Cardiac muscle cell (in vitro differentiated cells and primary cell): ENCODE measurements at regions not wholly inside any gene's neighbourhood (a gene's known extent, or its start where the extent isn't known, plus 50 kb on each side); places are given as distances from the start of the nearest gene placed in this dataset.
"Not testable (repeated sequence)": the region's sequence is repeated elsewhere in the genome, so short reads cannot be mapped to it uniquely, and the experiment has no call there.

Experiments
- DNase-seq, 2 donors: peaks; one replicate each; pipeline versions ENCODE4 v3.0.0 to v3.0.0-alpha.2; 2010 to 2017; ENCODE audit warnings: low read depth in 1 of 2, low spot score in 1 of 2
- H3K27ac ChIP-seq: fragments of 200-600 bp; sonication (generic); 2 replicates; pipeline ENCODE4 v1.5.1; 2016
- H3K27me3 ChIP-seq: fragments of 200-600 bp; sonication (generic); 2 replicates; pipeline ENCODE4 v1.6.0; 2016; ENCODE audit warnings: control low read depth
- H3K36me3 ChIP-seq: fragments of 200-600 bp; sonication (generic); 2 replicates; pipeline ENCODE4 v1.5.1; 2016; ENCODE audit warnings: control low read depth
- H3K4me1 ChIP-seq: fragments of 200-600 bp; sonication (generic); 2 replicates; pipeline ENCODE4 v1.8.1; 2017; ENCODE audit warnings: low read depth, mild to moderate bottlenecking, mixed run types
- H3K4me3 ChIP-seq: fragments of 200-600 bp; sonication (generic); 2 replicates; pipeline ENCODE4 v1.5.1; 2016; ENCODE audit warnings: mild to moderate bottlenecking
- H3K9me3 ChIP-seq: fragments of 200-600 bp; sonication (generic); 2 replicates; pipeline ENCODE4 v1.5.1; 2017; ENCODE audit warnings: low read depth, mild to moderate bottlenecking, control low read depth
- TF ChIP-seq, protein P1 (sequence below): IDR thresholded peaks from 2 replicates; pipeline ENCODE4 v1.5.1; 2012; ENCODE audit warnings: low read depth, mild to moderate bottlenecking, low read length

DNA sequence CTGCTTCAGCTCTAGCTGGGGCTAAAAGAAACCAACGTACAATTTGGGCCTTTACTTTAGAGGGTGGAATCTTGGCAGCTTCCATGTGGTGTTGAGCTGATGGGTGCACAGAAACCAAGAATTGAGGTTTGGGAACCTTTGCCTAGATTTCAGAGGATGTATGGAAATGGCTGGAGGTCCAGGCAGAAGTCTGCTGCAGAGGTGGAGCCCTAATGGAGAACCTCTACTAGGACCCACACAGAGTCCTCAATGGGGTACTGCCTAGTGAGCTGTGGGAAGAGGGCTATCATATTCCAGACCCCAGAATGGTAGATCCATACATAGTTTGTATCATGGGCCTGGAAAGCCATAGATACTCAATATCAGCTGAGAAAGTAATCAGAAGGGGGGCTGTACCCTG, 500.4 kb upstream of the ATP2B1 start:
- no peaks in the 10 kb centered on the region for H3K4me1 ChIP-seq
- DNase-seq, result no peak
- no peak overlapping the region for H3K27ac ChIP-seq
- no peaks in the 10 kb centered on the region for H3K9me3 ChIP-seq
- no peak overlapping the region for H3K4me3 ChIP-seq
- H3K36me3 ChIP-seq, result no peaks in the 10 kb centered on the region
- TF ChIP-seq, protein P1, sequence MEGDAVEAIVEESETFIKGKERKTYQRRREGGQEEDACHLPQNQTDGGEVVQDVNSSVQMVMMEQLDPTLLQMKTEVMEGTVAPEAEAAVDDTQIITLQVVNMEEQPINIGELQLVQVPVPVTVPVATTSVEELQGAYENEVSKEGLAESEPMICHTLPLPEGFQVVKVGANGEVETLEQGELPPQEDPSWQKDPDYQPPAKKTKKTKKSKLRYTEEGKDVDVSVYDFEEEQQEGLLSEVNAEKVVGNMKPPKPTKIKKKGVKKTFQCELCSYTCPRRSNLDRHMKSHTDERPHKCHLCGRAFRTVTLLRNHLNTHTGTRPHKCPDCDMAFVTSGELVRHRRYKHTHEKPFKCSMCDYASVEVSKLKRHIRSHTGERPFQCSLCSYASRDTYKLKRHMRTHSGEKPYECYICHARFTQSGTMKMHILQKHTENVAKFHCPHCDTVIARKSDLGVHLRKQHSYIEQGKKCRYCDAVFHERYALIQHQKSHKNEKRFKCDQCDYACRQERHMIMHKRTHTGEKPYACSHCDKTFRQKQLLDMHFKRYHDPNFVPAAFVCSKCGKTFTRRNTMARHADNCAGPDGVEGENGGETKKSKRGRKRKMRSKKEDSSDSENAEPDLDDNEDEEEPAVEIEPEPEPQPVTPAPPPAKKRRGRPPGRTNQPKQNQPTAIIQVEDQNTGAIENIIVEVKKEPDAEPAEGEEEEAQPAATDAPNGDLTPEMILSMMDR, result no peak
- no peaks in the 10 kb centered on the region for H3K27me3 ChIP-seq

DNA sequence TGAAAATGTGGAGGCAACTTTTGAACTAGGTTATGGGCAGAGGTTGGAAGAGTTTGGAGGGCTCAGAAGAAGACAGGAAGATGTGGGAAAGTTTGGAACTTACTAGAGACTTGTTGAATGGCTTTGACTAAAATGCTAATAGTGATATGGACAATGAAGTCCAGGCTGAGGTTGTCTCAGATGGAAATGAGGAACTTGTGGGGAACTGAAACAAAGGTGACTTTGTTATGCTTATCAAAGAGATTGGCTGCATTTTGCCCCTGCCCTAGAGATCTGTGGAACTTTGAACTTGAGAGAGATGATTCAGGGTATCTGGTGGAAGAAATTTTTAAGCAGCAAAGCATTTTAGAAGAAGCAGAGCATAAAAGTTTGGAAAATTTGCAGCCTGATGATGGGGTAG, 499.7 kb upstream of the ATP2B1 start:
- not testable (repeated sequence) for H3K9me3 ChIP-seq, H3K27me3 ChIP-seq, H3K4me3 ChIP-seq, DNase-seq, H3K27ac ChIP-seq, H3K36me3 ChIP-seq, H3K4me1 ChIP-seq

DNA sequence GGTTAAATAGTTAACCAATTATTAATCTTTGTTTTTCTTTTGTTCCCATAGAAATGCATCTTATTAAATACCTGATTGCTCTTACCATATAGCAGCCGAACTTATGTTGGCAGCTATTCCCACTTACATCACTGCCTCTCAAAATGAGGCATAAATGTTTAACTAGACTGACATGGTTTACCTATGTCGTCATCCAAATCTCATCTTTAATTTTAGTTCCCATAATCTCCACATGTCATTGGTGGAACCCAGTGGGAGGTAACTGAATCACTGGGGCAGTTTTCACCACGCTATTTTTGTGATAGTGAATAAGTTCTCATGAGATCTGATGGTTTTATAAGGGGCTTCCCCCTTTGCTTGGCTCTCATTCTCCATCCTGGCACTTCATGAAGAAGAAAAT, 499.2 kb upstream of the ATP2B1 start:
- Histone ChIP-seq H3K4me3 (no peak overlapping the region), H3K9me3 (no peaks in the 10 kb centered on the region), H3K27ac (no peak overlapping the region), H3K4me1 (no peaks in the 10 kb centered on the region), H3K27me3 (no peaks in the 10 kb centered on the region), H3K36me3 (no peaks in the 10 kb centered on the region)
- no peak for DNase-seq
- TF ChIP-seq, protein P1, result no peak

DNA sequence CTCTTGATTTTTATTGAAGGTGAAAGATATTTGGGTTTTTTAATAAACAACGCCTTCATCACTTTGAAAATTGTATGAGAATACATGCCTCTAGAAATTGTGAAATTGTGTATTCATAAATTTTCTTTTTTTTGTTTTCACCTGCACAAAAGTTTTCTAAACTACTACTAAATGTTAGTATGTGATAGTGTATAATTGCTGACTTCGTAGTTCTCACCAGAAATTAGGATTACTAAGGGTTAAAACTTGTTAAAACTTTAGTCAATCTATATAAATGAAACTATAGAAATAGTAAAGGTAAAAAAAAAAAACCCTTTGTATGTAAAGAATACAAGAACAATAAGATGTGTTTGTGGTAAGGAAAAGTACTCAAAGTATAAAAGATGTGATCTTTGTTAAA, 496.5 kb upstream of the ATP2B1 start:
- TF ChIP-seq, protein P1, result no peak
- H3K9me3 ChIP-seq, result no peaks in the 10 kb centered on the region
- no peaks in the 10 kb centered on the region for H3K27me3 ChIP-seq
- no peak for DNase-seq
- no peaks in the 10 kb centered on the region for H3K4me1 ChIP-seq
- H3K27ac ChIP-seq, result no peak overlapping the region
- no peak overlapping the region for H3K4me3 ChIP-seq
- H3K36me3 ChIP-seq, result no peaks in the 10 kb centered on the region

DNA sequence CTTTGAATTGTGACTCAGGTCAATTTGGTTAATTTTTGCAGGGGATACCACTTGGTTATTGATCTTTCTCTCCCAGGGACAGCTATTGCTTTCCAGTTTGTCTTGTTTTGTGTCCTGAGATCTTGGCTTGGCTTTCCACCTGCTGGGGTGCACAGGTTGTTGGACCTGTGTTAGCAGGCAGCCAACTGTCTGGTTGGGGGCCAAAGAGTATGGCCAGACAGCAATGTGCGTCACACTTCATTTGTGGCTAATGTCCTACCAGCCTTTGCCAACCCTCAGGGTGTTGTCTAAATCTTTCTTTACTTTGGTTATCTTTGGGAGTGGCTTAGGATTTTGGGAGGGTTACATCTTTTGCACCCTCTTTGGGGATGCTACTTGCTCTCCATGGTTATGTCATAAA, 494.9 kb upstream of the ATP2B1 start:
- TF ChIP-seq, protein P1, result no peak
- Histone ChIP-seq H3K4me1 (no peaks in the 10 kb centered on the region), H3K27me3 (no peaks in the 10 kb centered on the region), H3K27ac (no peak overlapping the region), H3K4me3 (no peak overlapping the region), H3K9me3 (no peaks in the 10 kb centered on the region), H3K36me3 (no peaks in the 10 kb centered on the region)
- no peak for DNase-seq

DNA sequence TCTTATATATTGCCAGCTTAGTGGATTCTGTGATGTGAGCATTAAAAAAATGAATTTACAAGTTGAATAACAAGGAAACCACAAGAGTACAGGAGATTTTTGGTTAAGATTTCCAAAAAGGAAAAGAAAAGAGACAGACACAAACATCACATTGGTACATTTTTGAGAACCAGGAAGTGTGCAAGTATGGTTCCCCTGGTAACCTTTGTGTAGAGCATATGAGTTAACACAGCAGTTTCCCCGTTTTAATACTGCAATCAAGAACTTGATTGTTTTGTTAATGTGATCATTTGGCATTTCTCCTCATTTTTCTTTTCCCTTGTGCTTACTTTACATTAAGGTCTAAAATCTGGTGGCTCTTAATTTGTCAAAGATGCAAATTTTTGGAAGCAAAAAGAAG, 490.4 kb upstream of the ATP2B1 start:
- Histone ChIP-seq H3K9me3 (no peaks in the 10 kb centered on the region), H3K4me1 (no peaks in the 10 kb centered on the region)
- TF ChIP-seq, protein P1, result no peak

More for the DNA sequence above, 490.4 kb upstream of the ATP2B1 start:
- peak in 1 of 2 donors; percentile 51 for DNase-seq
- H3K36me3 ChIP-seq, result no peaks in the 10 kb centered on the region
- H3K27me3 ChIP-seq, result no peaks in the 10 kb centered on the region
- no peak overlapping the region for H3K4me3 ChIP-seq
- H3K27ac ChIP-seq, result no peak overlapping the region
